SK-N-SH (cell line): ENCODE measurements at regions not wholly inside any gene's neighbourhood (a gene's known extent, or its start where the extent isn't known, plus 50 kb on each side); places are given as distances from the start of the nearest gene placed in this dataset.

Experiments
- CTCF ChIA-PET: fragments of 300-600, 350-600 bp; formaldehyde crosslinking; extraction: SDS; loops from one replicate; lab custom pipeline; 2021; lab: Yijun Ruan, JAX
- POLR2A ChIA-PET: fragments of 350-600 bp; sonication (Branson Sonifier 250); formaldehyde crosslinking; extraction: SDS; loops from one replicate; lab custom pipeline; 2020; ENCODE audit warnings: antibody characterized with exemption, inconsistent platforms; lab: Yijun Ruan, JAX
- DNase-seq: peaks from one replicate; pipeline ENCODE4 v3.0.0; 2012
- H2AFZ ChIP-seq: fragments of 200-600 bp; sonication (generic); 2 replicates; pipeline ENCODE4 v1.8.1; 2016; ENCODE audit warnings: antibody characterized with exemption, mild to moderate bottlenecking, low read depth
- H3F3A ChIP-seq: fragments of 200-600 bp; sonication (generic); replicated peaks from 2 replicates; pipeline ENCODE3; 2016; ENCODE audit warnings: antibody characterized with exemption, mild to moderate bottlenecking; ENCODE audit not compliant: insufficient read depth
- H3K27ac ChIP-seq, 2 experiments: fragments of 200-500 bp in 1 of 2; fragments of 200-600 bp in 1 of 2; sonication (Bioruptor generic) in 1 of 2; sonication (generic), shearing (Covaris generic) in 1 of 2; 2 replicates each; pipeline versions ENCODE4 v1.5.1 to v1.6.1; 2014 to 2016; ENCODE audit warnings: low read depth in 2 of 2, inconsistent platforms in 1 of 2, low read length in 1 of 2, mild to moderate bottlenecking in 1 of 2, mixed read lengths in 1 of 2
- H3K27me3 ChIP-seq: fragments of 200-600 bp; sonication (generic), shearing (Covaris generic); 2 replicates; pipeline ENCODE4 v1.6.1; 2016; ENCODE audit warnings: mixed run types; ENCODE audit not compliant: insufficient read depth
- H3K36me3 ChIP-seq, 2 experiments: fragments of 200-500 bp in 1 of 2; fragments of 200-600 bp in 1 of 2; sonication (Bioruptor generic) in 1 of 2; sonication (generic) in 1 of 2; replicated peaks in 1 of 2; 2 replicates each; pipeline versions ENCODE3 to v1.5.1; 2014 to 2016; ENCODE audit warnings: low read length in 1 of 2, mild to moderate bottlenecking in 1 of 2; ENCODE audit not compliant: insufficient read depth in 2 of 2, control insufficient read depth in 1 of 2
- H3K4me1 ChIP-seq, 2 experiments: fragments of 200-500 bp in 1 of 2; fragments of 200-600 bp in 1 of 2; sonication (Bioruptor generic) in 1 of 2; sonication (generic), shearing (Covaris generic) in 1 of 2; 2 replicates each; pipeline versions ENCODE4 v1.5.1 to v1.6.1; 2014 to 2016; ENCODE audit warnings: low read depth in 1 of 2, low read length in 1 of 2, mixed run types in 1 of 2; ENCODE audit not compliant: insufficient read depth in 2 of 2, control insufficient read depth in 1 of 2
- H3K4me2 ChIP-seq: fragments of 200-600 bp; sonication (generic), shearing (Covaris generic); 2 replicates; pipeline ENCODE4 v1.6.1; 2017; ENCODE audit warnings: mixed run types
- H3K4me3 ChIP-seq, 2 experiments: fragments of 200-500 bp in 1 of 2; fragments of 200-600 bp in 1 of 2; sonication (Bioruptor generic) in 1 of 2; sonication (generic), shearing (Covaris generic) in 1 of 2; 2 replicates each; pipeline versions ENCODE4 v1.5.1 to v1.8.1; 2014 to 2016; ENCODE audit warnings: low read depth in 2 of 2, inconsistent platforms in 1 of 2, low read length in 1 of 2, mild to moderate bottlenecking in 1 of 2, mixed read lengths in 1 of 2, moderate library complexity in 1 of 2
- H3K79me2 ChIP-seq: fragments of 200-600 bp; sonication (generic); 2 replicates; pipeline ENCODE4 v1.8.1; 2017; ENCODE audit warnings: mild to moderate bottlenecking; ENCODE audit not compliant: insufficient read depth
- H3K9ac ChIP-seq: fragments of 200-600 bp; sonication (generic); 2 replicates; pipeline ENCODE4 v1.6.1; 2017; ENCODE audit warnings: mixed run types
- H3K9me2 ChIP-seq: fragments of 200-600 bp; sonication (generic); 2 replicates; pipeline ENCODE4 v1.6.1; 2017; ENCODE audit warnings: mixed run types
- H3K9me3 ChIP-seq: fragments of 200-600 bp; sonication (generic); 2 replicates; pipeline ENCODE4 v1.6.1; 2017; ENCODE audit warnings: mixed run types, mild to moderate bottlenecking, moderate library complexity
- H4K20me1 ChIP-seq: fragments of 200-600 bp; sonication (generic); 2 replicates; pipeline ENCODE4 v1.6.1; 2017; ENCODE audit warnings: mild to moderate bottlenecking, mixed run types; ENCODE audit not compliant: insufficient read depth
- EP300 ChIP-seq, 2 experiments: IDR thresholded peaks; 2 replicates each; pipeline versions ENCODE4 v1.4.0 to v1.6.1; 2012; ENCODE audit warnings: borderline replicate concordance in 1 of 2, low read depth in 1 of 2, low read length in 1 of 2
- EZH2phosphoT487 ChIP-seq: fragments of 200-600 bp; sonication (generic); IDR thresholded peaks from 2 replicates; pipeline ENCODE4 v1.6.1; 2017; ENCODE audit warnings: low read depth, mixed run types, mild to moderate bottlenecking, antibody characterized with exemption, moderate library complexity, borderline replicate concordance
- FOXJ3 ChIP-seq: sonication (generic); formaldehyde crosslinking; IDR thresholded peaks from 2 replicates; pipeline ENCODE4 v1.5.1; 2020; ENCODE audit warnings: mild to moderate bottlenecking, missing genetic modification reagents
- FOXM1 ChIP-seq: IDR thresholded peaks from 2 replicates; pipeline ENCODE4 v1.4.0; 2012; ENCODE audit warnings: low read depth, mild to moderate bottlenecking
- GATA2 ChIP-seq: sonication (generic); formaldehyde crosslinking; IDR thresholded peaks from 2 replicates; pipeline ENCODE4 v1.5.0; 2020; ENCODE audit warnings: mild to moderate bottlenecking, missing genetic modification reagents
- MXI1 ChIP-seq: IDR thresholded peaks from 2 replicates; pipeline ENCODE4 v1.6.1; 2012; ENCODE audit warnings: mild to moderate bottlenecking, low read depth, low read length, improper control_type of control experiment
- NRF1 ChIP-seq: IDR thresholded peaks from 2 replicates; pipeline ENCODE4 v1.6.1; 2012; ENCODE audit warnings: low read depth, mild to moderate bottlenecking, low read length
- POLR2AphosphoS5 ChIP-seq: IDR thresholded peaks from 2 replicates; pipeline ENCODE4 v1.6.1; 2012; ENCODE audit warnings: low read depth, low read length
- RAD21 ChIP-seq: IDR thresholded peaks from 2 replicates; pipeline ENCODE4 v1.6.1; 2012; ENCODE audit warnings: mild to moderate bottlenecking, low read length
- RXRA ChIP-seq: IDR thresholded peaks from 2 replicates; pipeline ENCODE4 v1.4.0; 2012; ENCODE audit warnings: low read depth, mild to moderate bottlenecking, borderline replicate concordance
- TAF1 ChIP-seq: IDR thresholded peaks from 2 replicates; pipeline ENCODE4 v1.6.1; 2012; ENCODE audit warnings: low read depth, mild to moderate bottlenecking, low read length, moderate library complexity, borderline replicate concordance
- TEAD4 ChIP-seq: IDR thresholded peaks from 2 replicates; pipeline ENCODE4 v1.4.0; 2012; ENCODE audit warnings: mild to moderate bottlenecking, borderline replicate concordance; ENCODE audit not compliant: insufficient read depth
- YY1 ChIP-seq: IDR thresholded peaks from 2 replicates; pipeline ENCODE4 v1.4.0; 2012; ENCODE audit warnings: low read depth, mild to moderate bottlenecking
- WGBS: methylation state at CpG from one replicate; pipeline ENCODE4 v1.1.6; 2017; ENCODE audit warnings: low lambda C conversion rate; 5-methylcytosine and 5-hydroxymethylcytosine counted together
- TF ChIP-seq, protein P1 (sequence below): IDR thresholded peaks from 2 replicates; pipeline ENCODE4 v1.4.0; 2012; ENCODE audit warnings: low read depth, borderline replicate concordance
- TF ChIP-seq, protein P2 (sequence below): IDR thresholded peaks from 2 replicates; pipeline ENCODE4 v1.4.0; 2012; ENCODE audit warnings: low read depth
- TF ChIP-seq, protein P3 (sequence below): fragments of 150-350 bp; IDR thresholded peaks from 2 replicates; pipeline ENCODE4 v1.6.1; 2017; ENCODE audit warnings: antibody characterized with exemption, low read length, low read depth, borderline replicate concordance

- TF ChIP-seq, protein P1, sequence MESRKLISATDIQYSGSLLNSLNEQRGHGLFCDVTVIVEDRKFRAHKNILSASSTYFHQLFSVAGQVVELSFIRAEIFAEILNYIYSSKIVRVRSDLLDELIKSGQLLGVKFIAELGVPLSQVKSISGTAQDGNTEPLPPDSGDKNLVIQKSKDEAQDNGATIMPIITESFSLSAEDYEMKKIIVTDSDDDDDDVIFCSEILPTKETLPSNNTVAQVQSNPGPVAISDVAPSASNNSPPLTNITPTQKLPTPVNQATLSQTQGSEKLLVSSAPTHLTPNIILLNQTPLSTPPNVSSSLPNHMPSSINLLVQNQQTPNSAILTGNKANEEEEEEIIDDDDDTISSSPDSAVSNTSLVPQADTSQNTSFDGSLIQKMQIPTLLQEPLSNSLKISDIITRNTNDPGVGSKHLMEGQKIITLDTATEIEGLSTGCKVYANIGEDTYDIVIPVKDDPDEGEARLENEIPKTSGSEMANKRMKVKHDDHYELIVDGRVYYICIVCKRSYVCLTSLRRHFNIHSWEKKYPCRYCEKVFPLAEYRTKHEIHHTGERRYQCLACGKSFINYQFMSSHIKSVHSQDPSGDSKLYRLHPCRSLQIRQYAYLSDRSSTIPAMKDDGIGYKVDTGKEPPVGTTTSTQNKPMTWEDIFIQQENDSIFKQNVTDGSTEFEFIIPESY: no peak
- TF ChIP-seq POLR2AphosphoS5: no peak
- TF ChIP-seq RXRA: no peak
- TF ChIP-seq TEAD4: no peak
- no peak for TF ChIP-seq NRF1
- no peak for TF ChIP-seq YY1
- TF ChIP-seq, protein P2, sequence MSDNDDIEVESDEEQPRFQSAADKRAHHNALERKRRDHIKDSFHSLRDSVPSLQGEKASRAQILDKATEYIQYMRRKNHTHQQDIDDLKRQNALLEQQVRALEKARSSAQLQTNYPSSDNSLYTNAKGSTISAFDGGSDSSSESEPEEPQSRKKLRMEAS: no peak
- TF ChIP-seq EZH2phosphoT487: no peak
Observed at GRCh38 chr17:73777131-73777449, 132.8 kb upstream of the SDK2 start (continued).

- H3K9ac ChIP-seq: no peak overlapping the region
- H3K36me3 ChIP-seq: no peaks in the 10 kb centered on the region
- H3F3A ChIP-seq: no peaks in the 10 kb centered on the region
- H3K27ac ChIP-seq: no peak overlapping the region
- no peak for TF ChIP-seq FOXJ3
- no peak for TF ChIP-seq RXRA
- TF ChIP-seq EP300 (IDR thresholded peaks at IDR 0.05; ENCODE audit: borderline replicate concordance in 1 of 2, low read depth in 1 of 2, low read length in 1 of 2): no peak
- TF ChIP-seq RAD21: no peak
- TF ChIP-seq, protein P1: no peak
- no peak for TF ChIP-seq GATA2
- TF ChIP-seq, protein P3, sequence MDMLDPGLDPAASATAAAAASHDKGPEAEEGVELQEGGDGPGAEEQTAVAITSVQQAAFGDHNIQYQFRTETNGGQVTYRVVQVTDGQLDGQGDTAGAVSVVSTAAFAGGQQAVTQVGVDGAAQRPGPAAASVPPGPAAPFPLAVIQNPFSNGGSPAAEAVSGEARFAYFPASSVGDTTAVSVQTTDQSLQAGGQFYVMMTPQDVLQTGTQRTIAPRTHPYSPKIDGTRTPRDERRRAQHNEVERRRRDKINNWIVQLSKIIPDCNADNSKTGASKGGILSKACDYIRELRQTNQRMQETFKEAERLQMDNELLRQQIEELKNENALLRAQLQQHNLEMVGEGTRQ: no peak
- TF ChIP-seq FOXM1: no peak
- no peak for TF ChIP-seq MXI1
- no peak for TF ChIP-seq TAF1
- H2AFZ ChIP-seq: no peak overlapping the region
- no peaks in the 10 kb centered on the region for H4K20me1 ChIP-seq
- no peaks in the 10 kb centered on the region for H3K79me2 ChIP-seq
- no peak for DNase-seq
- WGBS: 51% methylated on average over 6 of the region's 6 CpGs
- H3K9me2 ChIP-seq: no peaks in the 10 kb centered on the region
- no peak overlapping the region for H3K4me3 ChIP-seq
- H3K27me3 ChIP-seq: no peaks in the 10 kb centered on the region
- no peak overlapping the region for H3K4me2 ChIP-seq
- peaks cover 0 to 19% of the 10 kb centered on the region in 2 experiments; a peak in 1 of 4 replicates for H3K4me1 ChIP-seq
- ChIA-PET POLR2A (no interaction called here), CTCF (interaction anchor here (1.4 kb wide), 2 partner anchors 63 to 118 kb away, joined by 3 read pairs; no protein-coding TSS in a partner anchor)
- no peaks in the 10 kb centered on the region for H3K9me3 ChIP-seq
Observed at GRCh38 chr17:73782231-73782630, 138.0 kb upstream of the SDK2 start.
